Ovary (tissue), 7 donors: ENCODE measurements at regions not wholly inside any gene's neighbourhood (a gene's known extent, or its start where the extent isn't known, plus 50 kb on each side); places are given as distances from the start of the nearest gene placed in this dataset.

Experiments
- DNase-seq, 5 donors: peaks; one replicate each; pipeline ENCODE4 v3.0.0-alpha.2; 2019 to 2020
- H3K27ac ChIP-seq, 2 donors: fragments of 200-600 bp; one replicate each; pipeline versions ENCODE4 v1.5.1 to v1.8.0; 2019 to 2022
- H3K27me3 ChIP-seq: fragments of 200-600 bp; one replicate; pipeline ENCODE4 v1.8.0; 2022
- H3K36me3 ChIP-seq: fragments of 200-600 bp; sonication (generic); one replicate; pipeline ENCODE4 v1.5.1; 2019
- H3K4me1 ChIP-seq: one replicate; pipeline ENCODE4 v1.8.1; 2013; ENCODE audit warnings: mild to moderate bottlenecking, moderate library complexity; ENCODE audit not compliant: insufficient read depth
- H3K4me3 ChIP-seq: fragments of 200-600 bp; sonication (generic); one replicate; pipeline ENCODE4 v1.5.1; 2017
- H3K9me3 ChIP-seq, 2 donors: fragments of 200-600 bp in 1 of 2; sonication (generic) in 1 of 2; one replicate each; pipeline versions ENCODE4 v1.5.1 to v1.8.1; 2013 to 2019; ENCODE audit warnings: mild to moderate bottlenecking in 1 of 2, moderate library complexity in 1 of 2
- CTCF ChIP-seq, 3 donors: fragments of 450-650 bp in 2 of 3; fragments of 200-600 bp in 1 of 3; IDR thresholded peaks; one replicate each; pipeline versions ENCODE4 v1.5.1 to v1.8.0; 2016 to 2022; ENCODE audit warnings: antibody characterized with exemption in 3 of 3, mild to moderate bottlenecking in 1 of 3
- EP300 ChIP-seq: sonication (generic); formaldehyde crosslinking; IDR thresholded peaks from one replicate; pipeline ENCODE4 v1.6.1; 2017; ENCODE audit warnings: antibody characterized with exemption
- POLR2A ChIP-seq: fragments of 450-650 bp; IDR thresholded peaks from one replicate; pipeline ENCODE4 v1.6.1; 2017; ENCODE audit warnings: antibody characterized with exemption, mild to moderate bottlenecking, moderate library complexity
- WGBS, 3 donors: extraction: QIAGEN DNeasy Blood & Tissue Kit in 1 of 3; methylation state at CpG; one replicate each; pipeline versions ENCODE4 v1.1.5 to v1.1.7; 2013 to 2017; 5-methylcytosine and 5-hydroxymethylcytosine counted together
- intact Hi-C, 4 donors: fragments of 100-400 bp; cut with DNase I; formaldehyde crosslinking; loops; one replicate each; pipeline versions ENCODE4 v1.11.0 to v1.15.1; 2022 to 2023
- donor health status: DM: no; HTN: no; CAD: no; lungs with moderate emphysema.
- donor health status: DM: no; HTN: no; CAD: no.
- donor health status: Bipolar disorder and iron deficiency.
- donor health status: DM: no; HTN: no; CAD: no.
- donor health status: DM: yes; HTN: yes; CAD: no.

DNA sequence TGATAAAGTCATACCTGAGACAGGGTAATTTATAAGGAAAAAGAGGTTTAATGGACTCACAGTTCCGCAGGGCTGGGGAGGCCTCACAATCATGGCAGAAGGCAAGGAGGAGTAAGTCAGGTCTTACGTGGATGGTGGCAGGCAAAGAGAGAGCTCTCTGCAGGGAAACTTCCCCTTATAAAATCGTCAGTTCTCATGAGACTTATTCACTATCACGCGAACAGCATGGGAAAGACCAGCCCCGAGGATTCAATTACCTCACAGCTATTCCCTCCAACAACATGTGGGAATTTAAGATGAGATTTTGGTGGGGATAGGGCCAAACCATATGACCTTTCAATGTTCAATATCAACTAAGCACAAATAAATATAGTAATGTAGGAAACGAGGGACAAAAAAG, 559.4 kb upstream of the KCND2 start:
- no peaks in the 10 kb centered on the region for H3K27me3 ChIP-seq
- DNase-seq = no peak
- intact Hi-C loops = no loop called here
- WGBS, 3 donors = 91 to 95% (median 93%) methylated on average over 7 of the region's 7 CpGs
- no peak for TF ChIP-seq EP300
- no peak for TF ChIP-seq CTCF (IDR thresholded peaks at IDR 0.05)
- TF ChIP-seq POLR2A = no peak
- no peaks in the 10 kb centered on the region for H3K9me3 ChIP-seq
- no peaks in the 10 kb centered on the region for H3K36me3 ChIP-seq
- no peaks in the 10 kb centered on the region for H3K4me1 ChIP-seq
- no peak overlapping the region for H3K27ac ChIP-seq
- H3K4me3 ChIP-seq = no peak overlapping the region

GRCh38 chr7:119720541-119720940, 552.4 kb upstream of the KCND2 start:
- WGBS, 3 donors = 6 to 11% (median 7%) methylated on average over 1 of the region's 1 CpG
- H3K36me3 ChIP-seq = no peaks in the 10 kb centered on the region
- TF ChIP-seq POLR2A = no peak
- TF ChIP-seq EP300 = no peak
- TF ChIP-seq CTCF (IDR thresholded peaks at IDR 0.05) = no peak
- H3K4me3 ChIP-seq = no peak overlapping the region
- DNase-seq = no peak
- intact Hi-C loops = no loop called here
- no peak overlapping the region for H3K27ac ChIP-seq
- no peaks in the 10 kb centered on the region for H3K27me3 ChIP-seq
- no peaks in the 10 kb centered on the region for H3K9me3 ChIP-seq
- H3K4me1 ChIP-seq = no peaks in the 10 kb centered on the region

GRCh38 chr7:119724041-119724792, 548.8 kb upstream of the KCND2 start:
- WGBS, 3 donors = 84 to 86% (median 84%) methylated on average over 13 of the region's 13 CpGs
- Histone ChIP-seq H3K27ac (no peak overlapping the region), H3K27me3 (no peaks in the 10 kb centered on the region), H3K4me1 (no peaks in the 10 kb centered on the region), H3K36me3 (no peaks in the 10 kb centered on the region), H3K9me3 (no peaks in the 10 kb centered on the region), H3K4me3 (no peak overlapping the region)
- no peak for DNase-seq
- intact Hi-C loops = no loop called here
- TF ChIP-seq CTCF (IDR thresholded peaks at IDR 0.05) (no peak), POLR2A (no peak), EP300 (no peak)

GRCh38 chr7:119733127-119733879, 539.7 kb upstream of the KCND2 start:
- H3K4me1 ChIP-seq = no peaks in the 10 kb centered on the region
- no peaks in the 10 kb centered on the region for H3K9me3 ChIP-seq
- TF ChIP-seq CTCF (IDR thresholded peaks at IDR 0.05) (no peak), EP300 (no peak), POLR2A (no peak)
- WGBS, 3 donors = 63 to 76% (median 66%) methylated on average over 4 of the region's 4 CpGs
- intact Hi-C loops = no loop called here
- no peak overlapping the region for H3K27ac ChIP-seq
- no peak overlapping the region for H3K4me3 ChIP-seq
- DNase-seq = no peak
- H3K36me3 ChIP-seq = no peaks in the 10 kb centered on the region
- no peaks in the 10 kb centered on the region for H3K27me3 ChIP-seq
